ENCODE measurements at regions not wholly inside any gene's neighbourhood (a gene's known extent, or its start where the extent isn't known, plus 50 kb on each side); places are given as distances from the start of the nearest gene placed in this dataset.

GRCh38 chr1:224804220-224804619, 125.3 kb upstream of the DNAH14 start:
- Histone ChIP-seq H3K9me3 (ENCODE audit: control insufficient read depth in 4 of 4, low read length in 3 of 4) (no peaks in the 10 kb centered on the region), H3K4me3 (ENCODE audit: low read depth in 1 of 3, low read length in 3 of 3) (no peak overlapping the region), H3K36me3 (ENCODE audit: control insufficient read depth in 4 of 4, insufficient read depth in 3 of 4, low read depth in 1 of 4, low read length in 3 of 4) (no peaks in the 10 kb centered on the region), H3K27ac (ENCODE audit: low read depth in 1 of 2, low read length in 2 of 2) (no peak overlapping the region), H3K27me3 (ENCODE audit: control insufficient read depth in 4 of 4, insufficient read depth in 4 of 4, low read length in 3 of 4) (no peaks in the 10 kb centered on the region), H3K9ac (ENCODE audit: low read depth in 1 of 2, low read length in 2 of 2) (no peak overlapping the region), H3K4me1 (ENCODE audit: control insufficient read depth in 4 of 4, insufficient read depth in 4 of 4, low read length in 3 of 4) (no peaks in the 10 kb centered on the region)
- WGBS = 80% methylated on average over 3 of the region's 3 CpGs
- TF ChIP-seq RXRA (IDR thresholded peaks at IDR 0.05) = no peak
- no peak for TF ChIP-seq GABPA (IDR thresholded peaks at IDR 0.05 in 1 of 2, conservative IDR thresholded peaks at IDR 0.05 in 1 of 2)
- no peak for TF ChIP-seq FOXA2 (IDR thresholded peaks at IDR 0.05)
- no peak for TF ChIP-seq JUND (IDR thresholded peaks at IDR 0.05)
- no peak for TF ChIP-seq REST (IDR thresholded peaks at IDR 0.05)
- TF ChIP-seq TAF1 (conservative IDR thresholded peaks at IDR 0.05) = no peak
- TF ChIP-seq NR2F2 (IDR thresholded peaks at IDR 0.05) = no peak
- no peak for DNase-seq (ENCODE audit: low spot score)

- Histone ChIP-seq H3K27ac (ENCODE audit: low read depth in 1 of 2, low read length in 2 of 2) (no peak overlapping the region), H3K9ac (ENCODE audit: low read depth in 1 of 2, low read length in 2 of 2) (no peak overlapping the region), H3K27me3 (ENCODE audit: control insufficient read depth in 4 of 4, insufficient read depth in 4 of 4, low read length in 3 of 4) (no peaks in the 10 kb centered on the region), H3K4me1 (ENCODE audit: control insufficient read depth in 4 of 4, insufficient read depth in 4 of 4, low read length in 3 of 4) (no peaks in the 10 kb centered on the region), H3K4me3 (ENCODE audit: low read depth in 1 of 3, low read length in 3 of 3) (no peak overlapping the region), H3K9me3 (ENCODE audit: control insufficient read depth in 4 of 4, low read length in 3 of 4) (no peaks in the 10 kb centered on the region), H3K36me3 (ENCODE audit: control insufficient read depth in 4 of 4, insufficient read depth in 3 of 4, low read depth in 1 of 4, low read length in 3 of 4) (no peaks in the 10 kb centered on the region)
- no peak for DNase-seq (ENCODE audit: low spot score)
- 89% methylated on average over 2 of the region's 2 CpGs for WGBS
- TF ChIP-seq GABPA (IDR thresholded peaks at IDR 0.05 in 1 of 2, conservative IDR thresholded peaks at IDR 0.05 in 1 of 2) = no peak
- TF ChIP-seq ZBTB33 (IDR thresholded peaks at IDR 0.05) = no peak
- no peak for TF ChIP-seq SP1 (IDR thresholded peaks at IDR 0.05)
- no peak for TF ChIP-seq NR2F2 (IDR thresholded peaks at IDR 0.05)
- no peak for TF ChIP-seq YY1 (IDR thresholded peaks at IDR 0.05)
- TF ChIP-seq TAF1 (conservative IDR thresholded peaks at IDR 0.05) = no peak
- no peak for TF ChIP-seq HNF4A (conservative IDR thresholded peaks at IDR 0.05)
- no peak for TF ChIP-seq ATF3 (IDR thresholded peaks at IDR 0.05)
- TF ChIP-seq HNF4G (IDR thresholded peaks at IDR 0.05) = no peak
- no peak for TF ChIP-seq EGR1 (IDR thresholded peaks at IDR 0.05; ENCODE audit: low read depth in 2 of 2)
- no peak for TF ChIP-seq JUND (IDR thresholded peaks at IDR 0.05)
- no peak for TF ChIP-seq CTCF (IDR thresholded peaks at IDR 0.05; ENCODE audit: low read depth, low read length, missing input control)
- no peak for TF ChIP-seq FOXA2 (IDR thresholded peaks at IDR 0.05)
Observed at GRCh38 chr1:224805889-224806288, 123.6 kb upstream of the DNAH14 start.

Data from liver (tissue), 8 donors.